ENCODE measurements at regions not wholly inside any gene's neighbourhood (a gene's known extent, or its start where the extent isn't known, plus 50 kb on each side); places are given as distances from the start of the nearest gene placed in this dataset.
"Not testable (repeated sequence)": the region's sequence is repeated elsewhere in the genome, so short reads cannot be mapped to it uniquely, and the experiment has no call there.

- DNase-seq = no peak
Measured at GRCh38 chr18:22044474-22045220, 124.7 kb upstream of the GATA6 start.

- DNase-seq = no peak
Measured at GRCh38 chr18:22045221-22045918, 124.0 kb upstream of the GATA6 start.

- no peak for DNase-seq
Measured at GRCh38 chr18:22046473-22046872, 122.9 kb upstream of the GATA6 start.

- no peak for DNase-seq
Measured at GRCh38 chr18:22047485-22047884, 121.9 kb upstream of the GATA6 start.

GRCh38 chr18:22048221-22048620 is 121.2 kb upstream of the GATA6 start:
- DNase-seq = no peak

- DNase-seq = no peak
Measured at GRCh38 chr18:22048932-22049615, 120.3 kb upstream of the GATA6 start.

DNA sequence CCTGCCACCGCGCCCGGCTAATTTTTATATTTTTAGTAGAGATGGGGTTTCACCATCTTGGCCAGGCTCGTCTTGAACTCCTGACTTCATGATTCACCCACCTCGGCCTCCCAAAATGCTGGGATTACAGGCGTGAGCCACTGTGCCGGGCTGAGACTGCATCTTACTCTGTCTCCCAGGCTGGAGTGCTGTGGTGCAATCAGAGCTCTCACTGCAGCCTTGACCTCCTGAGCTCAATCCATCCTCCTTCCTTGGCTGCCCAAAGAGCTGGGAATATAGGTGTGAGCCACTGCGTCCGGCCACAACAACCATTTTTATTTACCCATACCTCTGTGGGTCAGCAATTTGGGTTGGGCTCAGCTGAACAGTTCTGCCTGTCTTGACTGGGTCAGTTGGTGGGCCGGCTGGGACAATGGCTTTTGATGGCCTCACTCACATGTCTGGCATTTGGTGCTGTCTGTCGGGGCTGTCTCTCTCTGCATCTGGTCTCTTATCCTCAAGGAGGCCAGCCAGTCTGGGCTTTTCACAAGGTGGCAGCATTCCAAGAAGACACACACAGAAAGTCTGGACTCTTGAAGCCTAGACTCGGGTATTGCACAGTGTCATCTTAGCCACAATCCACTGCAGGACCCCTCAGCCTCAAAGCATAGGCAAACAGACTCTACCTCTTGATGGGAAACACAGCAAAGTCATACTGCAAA is 116.8 kb upstream of the GATA6 start:
- no peak for DNase-seq

DNA sequence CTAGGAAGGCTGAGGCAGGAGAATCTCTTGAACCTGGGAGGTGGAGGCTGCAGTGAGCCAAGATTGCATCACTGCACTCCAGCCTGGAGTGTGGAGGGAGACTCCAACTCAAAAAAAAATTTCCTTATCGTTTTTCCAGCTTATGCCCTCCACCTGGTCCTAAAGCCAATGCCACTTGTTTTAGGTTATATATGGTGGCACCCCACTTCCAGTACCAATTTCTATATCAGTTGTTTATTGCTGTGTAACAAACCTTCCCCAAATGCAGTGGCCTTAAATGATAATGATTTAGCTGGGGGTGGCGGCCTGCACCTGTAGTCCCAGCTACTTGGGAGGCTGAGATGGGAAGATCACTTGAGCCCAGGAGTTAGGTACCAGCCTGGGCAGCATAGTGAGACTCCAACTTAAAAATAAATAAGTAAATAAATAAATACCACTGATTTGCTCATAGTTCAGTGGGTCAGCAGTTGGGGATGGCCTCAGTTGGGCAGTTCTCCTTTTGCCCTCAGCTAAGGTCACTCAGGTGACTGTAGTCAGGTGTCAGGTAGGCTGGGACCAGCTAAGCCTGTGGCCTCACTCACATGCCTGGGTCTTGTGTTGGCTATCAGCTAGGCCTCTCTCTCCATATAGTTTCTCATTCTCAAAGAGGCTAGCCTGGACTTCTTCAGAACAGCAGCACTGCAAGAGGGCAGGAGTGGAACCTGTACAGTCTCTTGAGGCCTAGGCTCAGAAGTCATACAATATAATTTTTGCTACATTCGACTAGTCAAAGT is 113.7 kb upstream of the GATA6 start:
- no peak for DNase-seq

DNA sequence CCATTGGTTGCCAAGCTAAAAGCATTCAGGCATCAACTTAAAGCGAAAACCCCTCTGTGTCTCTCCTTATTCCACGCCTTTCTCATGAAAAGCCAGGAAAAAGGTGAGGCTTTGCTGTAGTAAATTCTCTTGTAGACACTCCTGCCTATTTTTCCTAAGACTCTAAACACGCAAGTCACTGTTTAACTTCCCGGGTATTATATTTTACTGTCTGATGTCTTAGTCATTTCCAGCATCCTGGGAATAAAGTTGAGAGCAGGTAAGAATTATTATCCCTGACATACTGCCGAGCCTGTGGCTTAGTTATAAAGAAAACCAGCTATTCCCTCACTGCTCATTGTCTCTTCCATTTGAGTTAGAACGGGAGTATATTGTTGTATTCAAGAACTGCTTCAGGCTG is 112.4 kb upstream of the GATA6 start:
- DNase-seq = no peak

- no peak for DNase-seq
Measured at GRCh38 chr18:22057908-22058527, 111.4 kb upstream of the GATA6 start.

- DNase-seq = no peak
Measured at GRCh38 chr18:22060361-22060760, 109.0 kb upstream of the GATA6 start.

GRCh38 chr18:22063102-22063501 is 106.3 kb upstream of the GATA6 start:
- DNase-seq = no peak

DNA sequence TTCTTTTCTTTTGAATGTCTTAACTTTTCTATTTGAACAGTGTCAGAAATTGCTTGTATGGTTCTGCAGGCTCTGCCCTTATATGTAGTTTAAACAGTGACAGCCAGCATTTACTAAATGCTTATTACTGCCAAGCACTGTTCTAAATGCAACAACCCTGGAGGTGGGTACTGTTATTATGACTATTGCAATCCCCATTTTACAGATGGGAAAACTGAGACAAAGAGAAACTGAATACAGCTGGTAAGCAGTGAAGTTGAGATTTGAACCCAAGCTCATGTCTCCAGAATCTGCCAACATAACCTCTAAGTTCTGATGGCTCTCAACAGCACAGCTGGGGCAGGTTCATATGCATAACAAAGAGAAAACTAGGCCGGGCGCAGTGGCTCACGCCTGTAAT is 105.7 kb upstream of the GATA6 start:
- no peak for DNase-seq

GRCh38 chr18:22064581-22064980 is 104.8 kb upstream of the GATA6 start:
- DNase-seq = no peak

GRCh38 chr18:22065311-22065710 is 104.1 kb upstream of the GATA6 start:
- DNase-seq = no peak

DNA sequence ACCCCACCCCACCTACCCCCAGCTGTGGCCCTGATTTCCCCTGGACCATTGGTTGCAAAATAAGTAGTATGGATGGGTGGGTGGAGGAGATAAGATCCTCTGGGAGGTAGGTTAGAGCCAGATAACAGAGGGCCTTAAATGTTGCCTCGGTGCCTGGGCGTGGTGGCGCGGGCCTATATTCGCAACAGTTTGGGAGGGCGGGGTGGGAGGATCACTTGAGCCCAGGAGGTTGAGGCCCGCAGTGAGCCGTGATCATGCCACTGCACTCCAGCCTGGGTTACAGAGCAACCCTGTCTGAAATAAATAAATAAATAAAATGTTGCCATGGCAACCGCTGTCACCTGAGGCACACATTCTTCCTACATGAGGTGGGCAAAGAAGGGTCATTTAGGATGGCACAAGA is 103.3 kb upstream of the GATA6 start:
- no peak for DNase-seq

DNA sequence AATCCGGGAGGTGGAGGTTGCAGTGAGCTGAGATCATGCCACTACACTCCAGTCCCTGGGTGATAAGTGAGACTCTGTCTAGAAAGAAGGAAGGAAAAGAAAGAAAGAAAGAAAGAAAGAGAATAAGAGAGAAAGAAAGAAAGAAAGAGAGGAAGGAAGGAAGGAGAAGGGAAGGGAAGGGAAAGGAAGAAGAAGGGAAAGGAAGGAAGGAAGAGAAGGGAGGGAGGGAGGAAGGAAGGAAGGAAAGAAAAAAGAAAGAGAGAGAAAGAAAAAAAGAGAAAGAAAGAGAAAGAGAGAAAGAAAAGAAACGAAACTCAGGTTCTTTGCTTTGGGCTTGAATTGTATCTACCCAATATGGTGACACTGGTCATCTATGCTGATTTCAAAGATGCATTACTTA is 102.3 kb upstream of the GATA6 start:
- DNase-seq = no peak

DNA sequence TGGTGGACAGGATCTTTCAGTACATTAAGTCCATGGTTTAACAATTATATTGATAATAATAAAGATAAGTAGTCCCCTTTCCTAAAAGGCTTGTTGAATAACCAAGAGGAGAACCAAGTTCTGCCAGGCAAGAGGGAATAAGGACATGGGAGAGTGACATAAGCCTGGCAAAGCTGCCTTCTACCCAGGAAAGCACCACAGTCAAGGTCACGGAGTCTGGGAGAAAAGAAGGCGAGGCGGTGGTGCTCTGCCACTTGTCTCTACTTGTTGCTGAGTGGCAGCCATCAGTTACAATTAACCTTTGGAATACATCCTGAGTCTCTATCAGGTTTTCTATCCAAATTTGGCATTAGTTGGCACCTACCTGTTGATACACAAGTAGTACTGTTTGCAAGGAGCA is 101.7 kb upstream of the GATA6 start:
- no peak for DNase-seq

DNA sequence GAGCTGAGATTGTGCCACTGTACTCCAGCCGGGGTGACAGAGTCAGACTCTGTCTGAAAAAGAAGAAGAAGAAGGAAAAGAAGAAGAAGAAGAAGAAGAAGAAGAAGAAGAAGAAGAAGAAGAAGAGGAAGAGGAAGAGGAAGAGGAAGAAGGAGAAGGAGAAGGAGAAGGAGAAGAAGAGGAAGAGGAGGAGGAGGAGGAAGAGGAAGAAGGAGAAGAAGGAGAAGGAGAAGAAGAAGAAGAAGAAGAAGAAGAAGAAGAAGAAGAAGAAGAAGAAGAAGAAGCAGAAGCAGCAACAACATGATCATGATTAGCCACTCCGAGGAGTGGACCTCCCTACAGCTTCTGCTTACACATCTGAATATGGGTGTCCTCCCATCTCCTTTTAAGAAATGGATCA is 100.6 kb upstream of the GATA6 start:
- DNase-seq = not testable (repeated sequence)

- DNase-seq = no peak
Measured at GRCh38 chr18:22069916-22070315, 99.5 kb upstream of the GATA6 start.

- no peak for DNase-seq
Measured at GRCh38 chr18:22073411-22073810, 96.0 kb upstream of the GATA6 start.

Measured in activated CD4-positive, alpha-beta T cell treated with anti-CD3 and anti-CD28 coated beads, Interleukin-2, amount 50 U/mL, for 4 hours (primary cell).